CD14-positive monocyte (primary cell): ENCODE measurements at regions not wholly inside any gene's neighbourhood (a gene's known extent, or its start where the extent isn't known, plus 50 kb on each side); places are given as distances from the start of the nearest gene placed in this dataset.

Experiments used
- DNase-seq, 3 donors: peaks; one replicate each; pipeline ENCODE4 v3.0.0-alpha.2; 2011 to 2022
- H2AFZ ChIP-seq: 2 replicates; pipeline ENCODE4 v1.6.0; 2012; ENCODE audit warnings: mild to moderate bottlenecking, low read depth, low read length, inconsistent platforms; ENCODE audit not compliant: insufficient read depth, poor library complexity, severe bottlenecking
- H3K27ac ChIP-seq, 2 donors: 1 replicate in 1 of 2; 2 replicates in 1 of 2; pipeline ENCODE4 v1.5.1; 2012 to 2013; ENCODE audit warnings: low read length in 2 of 2, control low read depth in 1 of 2, inconsistent platforms in 1 of 2, low read depth in 1 of 2, mild to moderate bottlenecking in 1 of 2
- H3K27me3 ChIP-seq, 2 donors: one replicate each; pipeline versions ENCODE4 v1.6.0 to v1.6.1; 2011 to 2013; ENCODE audit warnings: low read length in 2 of 2; ENCODE audit not compliant: control insufficient read depth in 2 of 2, insufficient read depth in 2 of 2
- H3K36me3 ChIP-seq, 2 donors: replicated peaks in 1 of 2; 1 replicate in 1 of 2; 2 replicates in 1 of 2; pipeline versions ENCODE4 v1.5.1 to v1.6.1; 2012 to 2013; ENCODE audit warnings: low read length in 2 of 2, control low read depth in 1 of 2, inconsistent platforms in 1 of 2, mild to moderate bottlenecking in 1 of 2; ENCODE audit not compliant: insufficient read depth in 2 of 2, control insufficient read depth in 1 of 2
- H3K4me1 ChIP-seq, 2 donors: 1 replicate in 1 of 2; 2 replicates in 1 of 2; pipeline versions ENCODE4 v1.5.1 to v1.6.1; 2012 to 2013; ENCODE audit warnings: low read length in 2 of 2, control low read depth in 1 of 2, inconsistent platforms in 1 of 2, mild to moderate bottlenecking in 1 of 2, moderate library complexity in 1 of 2; ENCODE audit not compliant: insufficient read depth in 2 of 2, control insufficient read depth in 1 of 2
- H3K4me2 ChIP-seq: replicated peaks from 2 replicates; pipeline ENCODE3; 2012; ENCODE audit warnings: low read length, moderate library complexity, mild to moderate bottlenecking; ENCODE audit not compliant: poor library complexity, severe bottlenecking; ENCODE audit errors: extremely low read depth
- H3K4me3 ChIP-seq, 3 experiments: fragments of 200-600 bp in 1 of 3; sonication (generic) in 1 of 3; replicated peaks in 1 of 3; 1 replicate in 2 of 3; 2 replicates in 1 of 3; pipeline ENCODE4 v1.5.1; 2011 to 2013; ENCODE audit warnings: low read length in 3 of 3, mild to moderate bottlenecking in 3 of 3, control low read depth in 2 of 3, low read depth in 2 of 3, inconsistent platforms in 1 of 3, moderate library complexity in 1 of 3
- H3K79me2 ChIP-seq: 2 replicates; pipeline ENCODE4 v1.6.0; 2012; ENCODE audit warnings: mild to moderate bottlenecking, control low read depth, inconsistent platforms, low read length, moderate library complexity; ENCODE audit not compliant: insufficient read depth
- H3K9ac ChIP-seq: 2 replicates; pipeline ENCODE4 v1.6.0; 2017; ENCODE audit warnings: low read length, mild to moderate bottlenecking; ENCODE audit not compliant: insufficient read depth, poor library complexity, severe bottlenecking
- H3K9me3 ChIP-seq, 2 donors: replicated peaks in 1 of 2; 1 replicate in 1 of 2; 2 replicates in 1 of 2; pipeline versions ENCODE4 v1.5.1 to v1.6.1; 2012 to 2013; ENCODE audit warnings: low read length in 2 of 2, control low read depth in 1 of 2; ENCODE audit not compliant: control insufficient read depth in 1 of 2, insufficient read depth in 1 of 2
- H4K20me1 ChIP-seq: 2 replicates; pipeline ENCODE4 v1.6.0; 2012; ENCODE audit warnings: mild to moderate bottlenecking, low read length, control low read depth, moderate library complexity; ENCODE audit not compliant: insufficient read depth
- H3K27ac Mint-ChIP-seq, 7 donors: one replicate each; pipeline ENCODE4 v1.8.0; 2020; ENCODE audit warnings: mild to moderate bottlenecking in 7 of 7, mixed read lengths in 7 of 7, moderate library complexity in 6 of 7, inconsistent platforms in 2 of 7
- H3K27me3 Mint-ChIP-seq, 3 donors: one replicate each; pipeline ENCODE4 v1.8.0; 2021 to 2022; ENCODE audit warnings: low read depth in 3 of 3, mild to moderate bottlenecking in 3 of 3, mixed read lengths in 3 of 3, moderate library complexity in 3 of 3, inconsistent platforms in 1 of 3
- H3K36me3 Mint-ChIP-seq, 2 donors: one replicate each; pipeline ENCODE4 v1.8.0; 2020; ENCODE audit warnings: mixed read lengths in 2 of 2, inconsistent platforms in 1 of 2, mild to moderate bottlenecking in 1 of 2
- H3K4me1 Mint-ChIP-seq: one replicate; pipeline ENCODE4 v1.8.0; 2020; ENCODE audit warnings: mild to moderate bottlenecking, mixed read lengths
- H3K4me3 Mint-ChIP-seq, 2 donors: one replicate each; pipeline ENCODE4 v1.8.0; 2020; ENCODE audit warnings: mild to moderate bottlenecking in 2 of 2, mixed read lengths in 2 of 2, moderate library complexity in 1 of 2
- H3K9me3 Mint-ChIP-seq, 7 donors: one replicate each; pipeline ENCODE4 v1.8.0; 2020 to 2022; ENCODE audit warnings: mixed read lengths in 7 of 7, mild to moderate bottlenecking in 6 of 7, moderate library complexity in 6 of 7, inconsistent platforms in 2 of 7
- WGBS: methylation state at CpG from one replicate; pipeline ENCODE4 v1.1.5; 2013; ENCODE audit warnings: missing lambda C conversion rate; ENCODE audit not compliant: insufficient coverage; 5-methylcytosine and 5-hydroxymethylcytosine counted together
- intact Hi-C, 2 donors: fragments of 100-400 bp; cut with micrococcal nuclease; formaldehyde crosslinking; loops; one replicate each; pipeline versions ENCODE4 v1.15.0 to v1.15.1; 2023
- TF ChIP-seq, protein P1 (sequence below): fragments of 200-600 bp; IDR thresholded peaks from one replicate; pipeline ENCODE4 v1.8.0; 2022; ENCODE audit warnings: antibody characterized with exemption, mild to moderate bottlenecking

DNA sequence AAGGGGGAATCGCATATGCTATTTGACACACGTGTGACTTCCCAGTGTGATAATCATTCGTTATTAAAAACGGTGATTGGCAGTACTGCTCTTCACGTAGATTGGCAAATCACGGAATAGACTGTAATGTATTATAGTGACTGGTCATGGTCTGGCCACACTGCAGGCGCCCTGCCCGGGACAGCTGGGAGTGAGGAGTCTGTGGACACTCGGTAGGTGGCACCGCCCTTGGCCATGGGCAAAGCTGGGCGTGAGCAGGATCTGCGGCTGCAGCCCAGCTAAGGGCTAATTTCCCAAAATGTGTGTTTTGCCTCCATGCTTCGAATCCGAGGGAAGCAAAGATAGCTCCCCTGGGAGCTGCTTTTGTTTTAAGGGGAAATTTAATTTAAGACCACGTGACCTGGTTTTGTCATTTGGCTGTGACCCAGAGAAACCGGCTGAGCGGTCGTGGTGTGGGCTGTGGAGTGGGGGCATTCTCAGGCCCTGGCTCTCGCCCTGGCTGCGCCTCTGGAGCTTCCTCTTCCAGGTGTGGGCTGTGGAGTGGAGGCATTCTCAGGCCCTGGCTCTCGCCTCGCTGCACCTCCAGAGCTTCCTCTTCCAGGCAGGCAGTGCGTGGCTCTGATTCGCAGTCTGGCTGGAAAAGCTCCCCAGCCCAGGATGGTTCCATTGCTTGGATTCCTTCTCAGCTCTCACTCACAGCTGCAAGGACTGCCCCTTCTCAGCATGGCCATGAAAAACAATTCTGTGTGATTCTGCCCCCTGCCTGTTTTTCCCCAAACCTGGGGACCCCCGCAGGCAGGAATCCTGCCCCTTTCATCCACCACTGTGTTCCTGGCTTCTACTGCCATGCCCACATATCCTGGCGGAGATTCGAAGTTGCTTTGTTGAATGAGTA lies 131.1 kb downstream of the OLFM1 start:
- 49% methylated on average over 22 of the region's 27 CpGs for WGBS
- H3K4me2 ChIP-seq: no peak overlapping the region
- Mint-ChIP-seq H3K27me3 (peaks cover 14 to 29% (median 27%) of the 10 kb centered on the region in 3 donors), H3K27ac (no peak overlapping the region), H3K4me1 (no peaks in the 10 kb centered on the region), H3K36me3 (no peaks in the 10 kb centered on the region), H3K9me3 (peaks cover 0 to 3% (median 0%) of the 10 kb centered on the region in 7 donors), H3K4me3 (no peak overlapping the region)
- H2AFZ ChIP-seq: no peak overlapping the region
- no peak for DNase-seq
- H3K9me3 ChIP-seq: no peaks in the 10 kb centered on the region
- H3K27ac ChIP-seq: no peak overlapping the region
- H3K9ac ChIP-seq: no peak overlapping the region
- H3K27me3 ChIP-seq: peaks cover 0 to 12% of the 10 kb centered on the region in 2 donors
- no peaks in the 10 kb centered on the region for H3K79me2 ChIP-seq
- no peaks in the 10 kb centered on the region for H4K20me1 ChIP-seq
- H3K4me3 ChIP-seq: no peak overlapping the region
- TF ChIP-seq, protein P1, sequence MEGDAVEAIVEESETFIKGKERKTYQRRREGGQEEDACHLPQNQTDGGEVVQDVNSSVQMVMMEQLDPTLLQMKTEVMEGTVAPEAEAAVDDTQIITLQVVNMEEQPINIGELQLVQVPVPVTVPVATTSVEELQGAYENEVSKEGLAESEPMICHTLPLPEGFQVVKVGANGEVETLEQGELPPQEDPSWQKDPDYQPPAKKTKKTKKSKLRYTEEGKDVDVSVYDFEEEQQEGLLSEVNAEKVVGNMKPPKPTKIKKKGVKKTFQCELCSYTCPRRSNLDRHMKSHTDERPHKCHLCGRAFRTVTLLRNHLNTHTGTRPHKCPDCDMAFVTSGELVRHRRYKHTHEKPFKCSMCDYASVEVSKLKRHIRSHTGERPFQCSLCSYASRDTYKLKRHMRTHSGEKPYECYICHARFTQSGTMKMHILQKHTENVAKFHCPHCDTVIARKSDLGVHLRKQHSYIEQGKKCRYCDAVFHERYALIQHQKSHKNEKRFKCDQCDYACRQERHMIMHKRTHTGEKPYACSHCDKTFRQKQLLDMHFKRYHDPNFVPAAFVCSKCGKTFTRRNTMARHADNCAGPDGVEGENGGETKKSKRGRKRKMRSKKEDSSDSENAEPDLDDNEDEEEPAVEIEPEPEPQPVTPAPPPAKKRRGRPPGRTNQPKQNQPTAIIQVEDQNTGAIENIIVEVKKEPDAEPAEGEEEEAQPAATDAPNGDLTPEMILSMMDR: no peak
- H3K36me3 ChIP-seq: no peaks in the 10 kb centered on the region
- intact Hi-C loops: no loop called here
- H3K4me1 ChIP-seq: no peaks in the 10 kb centered on the region

DNA sequence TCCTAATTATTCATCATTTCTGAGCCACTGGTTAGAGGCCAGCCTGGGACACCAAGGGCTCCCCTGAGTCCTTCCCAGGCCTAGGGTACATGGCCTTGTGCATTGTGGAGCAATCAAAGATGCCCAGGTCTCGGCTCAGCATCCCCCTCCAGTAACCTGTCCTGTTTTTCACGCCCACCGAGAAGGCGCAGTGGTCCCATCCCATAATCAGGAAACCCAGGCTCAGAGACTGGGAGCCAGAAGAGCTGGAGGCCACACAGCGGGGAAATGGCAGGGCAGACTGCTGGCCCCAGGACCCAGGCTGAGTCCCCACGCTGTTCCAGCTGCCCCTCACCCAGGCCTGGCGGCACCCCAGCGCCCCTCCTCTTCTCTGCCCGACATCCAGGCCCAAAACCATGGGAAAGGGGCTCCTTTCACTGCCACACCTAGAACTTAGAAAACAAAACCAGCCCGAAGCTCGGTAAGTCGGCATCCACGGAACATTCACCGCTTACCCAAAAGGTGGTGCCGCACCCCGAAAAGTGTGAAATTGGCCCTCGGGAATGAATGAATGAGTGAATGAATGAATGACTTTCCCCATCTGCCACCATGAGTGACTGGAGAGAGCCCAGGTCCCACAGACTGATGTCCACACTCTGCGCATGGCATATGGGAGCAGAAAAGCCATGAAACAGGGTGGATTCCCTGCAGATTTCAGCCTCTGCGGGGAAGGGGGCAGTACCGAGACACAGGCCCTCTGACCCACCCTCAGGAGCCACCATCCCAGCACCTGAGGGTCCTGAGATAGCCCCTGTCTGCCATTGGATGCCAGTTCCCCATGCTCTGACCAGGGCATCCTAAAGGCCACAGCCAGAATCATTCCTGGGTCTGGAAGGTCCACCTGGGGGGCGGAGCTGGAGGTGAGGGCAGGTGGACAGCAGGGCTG lies 132.5 kb downstream of the OLFM1 start:
- Mint-ChIP-seq H3K36me3 (no peaks in the 10 kb centered on the region), H3K27me3 (peaks cover 12 to 29% (median 27%) of the 10 kb centered on the region in 3 donors), H3K4me3 (no peak overlapping the region), H3K9me3 (peaks cover 0 to 2% (median 0%) of the 10 kb centered on the region in 7 donors), H3K4me1 (no peaks in the 10 kb centered on the region), H3K27ac (no peak overlapping the region)
- Histone ChIP-seq H3K27ac (no peak overlapping the region), H4K20me1 (no peaks in the 10 kb centered on the region), H3K9me3 (no peaks in the 10 kb centered on the region), H3K4me2 (no peak overlapping the region), H3K4me3 (no peak overlapping the region), H3K4me1 (no peaks in the 10 kb centered on the region), H3K27me3 (peaks cover 0 to 12% of the 10 kb centered on the region in 2 donors), H3K36me3 (no peaks in the 10 kb centered on the region), H3K9ac (no peak overlapping the region), H3K79me2 (no peaks in the 10 kb centered on the region), H2AFZ (no peak overlapping the region)
- intact Hi-C loops: no loop called here
- TF ChIP-seq, protein P1: no peak
- no peak for DNase-seq
- WGBS: 95% methylated on average over 10 of the region's 21 CpGs
